CD8-positive, alpha-beta memory T cell (primary cell): ENCODE measurements at regions not wholly inside any gene's neighbourhood (a gene's known extent, or its start where the extent isn't known, plus 50 kb on each side); places are given as distances from the start of the nearest gene placed in this dataset.
"Not testable (repeated sequence)": the region's sequence is repeated elsewhere in the genome, so short reads cannot be mapped to it uniquely, and the experiment has no call there.

Experiments
- CTCF ChIA-PET: fragments of 350-600 bp; sonication (Branson Sonifier 250); formaldehyde crosslinking; loops from one replicate; lab custom pipeline; 2021; ENCODE audit warnings: antibody characterized with exemption; lab: Charles Lee
- POLR2A ChIA-PET: fragments of 350-600 bp; sonication (Branson Sonifier 250); formaldehyde crosslinking; loops from one replicate; lab custom pipeline; 2021; ENCODE audit warnings: antibody characterized with exemption; lab: Charles Lee
- DNase-seq, 5 donors: peaks; one replicate each; pipeline versions ENCODE4 v3.0.0 to v3.0.0-alpha.2; 2020 to 2022; ENCODE audit warnings: mixed read lengths in 1 of 5
- H3K27ac ChIP-seq: one replicate; pipeline ENCODE4 v1.7.0; 2013; ENCODE audit warnings: low read depth, mild to moderate bottlenecking, low read length, moderate library complexity
- H3K27me3 ChIP-seq: 2 replicates; pipeline ENCODE4 v1.7.0; 2013; ENCODE audit warnings: low read length, mild to moderate bottlenecking; ENCODE audit not compliant: insufficient read depth, poor library complexity, severe bottlenecking
- H3K36me3 ChIP-seq: 2 replicates; pipeline ENCODE4 v1.7.0; 2013; ENCODE audit warnings: mild to moderate bottlenecking, low read length, moderate library complexity; ENCODE audit not compliant: insufficient read depth
- H3K4me1 ChIP-seq: 2 replicates; pipeline ENCODE4 v1.7.0; 2013; ENCODE audit warnings: mild to moderate bottlenecking, low read length, moderate library complexity; ENCODE audit not compliant: insufficient read depth
- H3K4me3 ChIP-seq: 2 replicates; pipeline ENCODE4 v1.7.0; 2013; ENCODE audit warnings: mild to moderate bottlenecking, low read length
- H3K9me3 ChIP-seq: 2 replicates; pipeline ENCODE4 v1.7.0; 2013; ENCODE audit warnings: mild to moderate bottlenecking, low read length
- H3K27ac Mint-ChIP-seq, 8 donors: one replicate each; pipeline ENCODE4 v1.8.0; 2020 to 2021; ENCODE audit warnings: mixed read lengths in 8 of 8, mild to moderate bottlenecking in 6 of 8, inconsistent platforms in 3 of 8, moderate library complexity in 3 of 8
- H3K27me3 Mint-ChIP-seq, 2 donors: one replicate each; pipeline ENCODE4 v1.8.0; 2020 to 2021; ENCODE audit warnings: mixed read lengths in 2 of 2, mild to moderate bottlenecking in 1 of 2, moderate library complexity in 1 of 2
- H3K36me3 Mint-ChIP-seq, 3 donors: one replicate each; pipeline ENCODE4 v1.8.0; 2020 to 2021; ENCODE audit warnings: mixed read lengths in 3 of 3, inconsistent platforms in 1 of 3, mild to moderate bottlenecking in 1 of 3
- H3K4me1 Mint-ChIP-seq, 3 donors: one replicate each; pipeline ENCODE4 v1.8.0; 2020 to 2021; ENCODE audit warnings: mixed read lengths in 3 of 3, inconsistent platforms in 1 of 3, mild to moderate bottlenecking in 1 of 3
- H3K4me3 Mint-ChIP-seq, 7 donors: one replicate each; pipeline ENCODE4 v1.8.0; 2020 to 2021; ENCODE audit warnings: mixed read lengths in 7 of 7, mild to moderate bottlenecking in 6 of 7, moderate library complexity in 4 of 7, inconsistent platforms in 2 of 7
- H3K9me3 Mint-ChIP-seq, 5 donors: one replicate each; pipeline ENCODE4 v1.8.0; 2020 to 2022; ENCODE audit warnings: mixed read lengths in 5 of 5, mild to moderate bottlenecking in 3 of 5, moderate library complexity in 2 of 5, inconsistent platforms in 1 of 5

GRCh38 chr5:99023330-99023729 is 94.5 kb upstream of the CHD1 start:
- H3K9me3 Mint-ChIP-seq, result no peaks in the 10 kb centered on the region
- Histone ChIP-seq H3K4me3 (no peak overlapping the region), H3K9me3 (no peaks in the 10 kb centered on the region), H3K27ac (no peak overlapping the region), H3K4me1 (peaks cover 4% of the 10 kb centered on the region), H3K36me3 (no peaks in the 10 kb centered on the region), H3K27me3 (no peaks in the 10 kb centered on the region)
- H3K4me1 Mint-ChIP-seq, result peaks cover 19 to 28% (median 23%) of the 10 kb centered on the region in 3 donors
- DNase-seq, result no peak
- ChIA-PET POLR2A (no interaction called here), CTCF (no interaction called here)
- peaks cover 0 to 1% (median 0%) of the 10 kb centered on the region in 3 donors for H3K36me3 Mint-ChIP-seq
- no peaks in the 10 kb centered on the region for H3K27me3 Mint-ChIP-seq
- H3K27ac Mint-ChIP-seq, result no peak overlapping the region
- H3K4me3 Mint-ChIP-seq, result no peak overlapping the region

DNA sequence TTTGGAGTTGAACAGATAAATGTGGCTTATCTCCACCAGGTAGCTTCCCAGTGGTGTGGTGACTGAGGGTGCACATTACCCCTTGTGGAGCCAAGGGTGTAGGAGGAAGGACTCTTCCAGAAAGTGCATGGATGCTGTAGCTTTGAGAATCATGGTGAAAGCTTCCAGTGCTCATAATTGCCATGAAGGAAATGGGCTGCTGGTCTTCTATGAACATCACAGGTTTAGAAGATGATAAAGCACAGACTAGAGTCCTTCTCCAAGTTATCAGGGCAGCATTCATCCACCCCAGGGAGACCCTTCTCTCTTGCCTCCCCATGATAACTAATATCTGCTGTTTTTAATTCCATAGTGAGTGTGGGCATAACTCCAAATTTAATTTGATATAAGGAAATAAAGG is 93.4 kb upstream of the CHD1 start:
- Mint-ChIP-seq H3K27me3 (no peaks in the 10 kb centered on the region), H3K27ac (no peak overlapping the region), H3K9me3 (no peaks in the 10 kb centered on the region), H3K4me3 (no peak overlapping the region), H3K4me1 (peaks cover 10 to 17% (median 12%) of the 10 kb centered on the region in 3 donors), H3K36me3 (peaks cover 0 to 1% (median 0%) of the 10 kb centered on the region in 3 donors)
- ChIA-PET POLR2A (no interaction called here), CTCF (no interaction called here)
- H3K4me3 ChIP-seq, result no peak overlapping the region
- DNase-seq, result no peak
- H3K9me3 ChIP-seq, result no peaks in the 10 kb centered on the region
- no peak overlapping the region for H3K27ac ChIP-seq
- no peaks in the 10 kb centered on the region for H3K4me1 ChIP-seq
- no peaks in the 10 kb centered on the region for H3K27me3 ChIP-seq
- no peaks in the 10 kb centered on the region for H3K36me3 ChIP-seq

- Mint-ChIP-seq H3K27me3 (no peaks in the 10 kb centered on the region), H3K4me3 (no peak overlapping the region), H3K4me1 (peaks cover 0 to 7% (median 5%) of the 10 kb centered on the region in 3 donors), H3K9me3 (no peaks in the 10 kb centered on the region), H3K36me3 (peaks cover 0 to 1% (median 0%) of the 10 kb centered on the region in 3 donors), H3K27ac (peak overlapping the region in 1 of 8 donors; percentile 15)
- POLR2A ChIA-PET, result no interaction called here
- Histone ChIP-seq H3K27me3 (no peaks in the 10 kb centered on the region), H3K27ac (no peak overlapping the region), H3K4me1 (no peaks in the 10 kb centered on the region), H3K4me3 (no peak overlapping the region), H3K36me3 (no peaks in the 10 kb centered on the region), H3K9me3 (no peaks in the 10 kb centered on the region)
- DNase-seq, result no peak
- CTCF ChIA-PET, result interaction anchor here (0.6 kb wide), 1 partner anchor 1817 kb away, joined by 3 read pairs; no protein-coding TSS in a partner anchor
Observed at GRCh38 chr5:99020698-99021048, 91.9 kb upstream of the CHD1 start.

GRCh38 chr5:99019812-99020697 is 91.2 kb upstream of the CHD1 start:
- Mint-ChIP-seq H3K36me3 (peaks cover 0 to 1% (median 0%) of the 10 kb centered on the region in 3 donors), H3K4me1 (peaks cover 0 to 7% (median 5%) of the 10 kb centered on the region in 3 donors), H3K9me3 (no peaks in the 10 kb centered on the region), H3K27ac (peak overlapping the region in 3 of 8 donors; percentile 15 to 50 (median 30)), H3K27me3 (peaks cover 0 to 1% of the 10 kb centered on the region in 2 donors), H3K4me3 (no peak overlapping the region)
- DNase-seq, result no peak
- ChIA-PET POLR2A (no interaction called here), CTCF (interaction anchor here (0.6 kb wide), 1 partner anchor 1817 kb away, joined by 3 read pairs; no protein-coding TSS in a partner anchor)
- no peaks in the 10 kb centered on the region for H3K36me3 ChIP-seq
- H3K27ac ChIP-seq, result no peak overlapping the region
- no peaks in the 10 kb centered on the region for H3K4me1 ChIP-seq
- H3K27me3 ChIP-seq, result no peaks in the 10 kb centered on the region
- no peaks in the 10 kb centered on the region for H3K9me3 ChIP-seq
- no peak overlapping the region for H3K4me3 ChIP-seq

- no peaks in the 10 kb centered on the region for H3K9me3 ChIP-seq
- CTCF ChIA-PET, result no interaction called here
- H3K36me3 ChIP-seq, result no peaks in the 10 kb centered on the region
- H3K36me3 Mint-ChIP-seq, result peaks cover 0 to 1% (median 0%) of the 10 kb centered on the region in 3 donors
- no peak overlapping the region for H3K4me3 ChIP-seq
- no peak overlapping the region for H3K27ac ChIP-seq
- POLR2A ChIA-PET, result no interaction called here
- DNase-seq, result no peak
- H3K27me3 ChIP-seq, result no peaks in the 10 kb centered on the region
- H3K9me3 Mint-ChIP-seq, result no peaks in the 10 kb centered on the region
- peaks cover 0 to 1% of the 10 kb centered on the region in 2 donors for H3K27me3 Mint-ChIP-seq
- no peak overlapping the region for H3K4me3 Mint-ChIP-seq
- no peak overlapping the region for H3K27ac Mint-ChIP-seq
- peaks cover 0 to 7% (median 5%) of the 10 kb centered on the region in 3 donors for H3K4me1 Mint-ChIP-seq
- H3K4me1 ChIP-seq, result no peaks in the 10 kb centered on the region
Observed at GRCh38 chr5:99019254-99019653, 90.4 kb upstream of the CHD1 start.

GRCh38 chr5:99010294-99010693 is 81.5 kb upstream of the CHD1 start:
- Histone ChIP-seq H3K27ac (no peak overlapping the region), H3K27me3 (no peaks in the 10 kb centered on the region), H3K4me3 (no peak overlapping the region), H3K4me1 (no peaks in the 10 kb centered on the region), H3K9me3 (no peaks in the 10 kb centered on the region), H3K36me3 (no peaks in the 10 kb centered on the region)
- POLR2A ChIA-PET, result no interaction called here
- DNase-seq, result no peak
- Mint-ChIP-seq H3K27ac (no peak overlapping the region), H3K4me1 (peaks cover 6 to 7% (median 6%) of the 10 kb centered on the region in 3 donors), H3K9me3 (peaks cover 0 to 10% (median 0%) of the 10 kb centered on the region in 5 donors), H3K27me3 (no peaks in the 10 kb centered on the region), H3K4me3 (no peak overlapping the region), H3K36me3 (no peaks in the 10 kb centered on the region)
- CTCF ChIA-PET, result no interaction called here

GRCh38 chr5:99008009-99008408 is 79.2 kb upstream of the CHD1 start:
- H3K27ac Mint-ChIP-seq, CTCF ChIA-PET, H3K4me3 ChIP-seq, H3K4me3 Mint-ChIP-seq, H3K27me3 Mint-ChIP-seq, H3K9me3 ChIP-seq, DNase-seq, H3K9me3 Mint-ChIP-seq, H3K27ac ChIP-seq, H3K4me1 ChIP-seq, POLR2A ChIA-PET, H3K36me3 ChIP-seq, H3K27me3 ChIP-seq, H3K36me3 Mint-ChIP-seq: not testable (repeated sequence)
- peaks cover 13 to 25% (median 24%) of the 10 kb centered on the region in 3 donors for H3K4me1 Mint-ChIP-seq

DNA sequence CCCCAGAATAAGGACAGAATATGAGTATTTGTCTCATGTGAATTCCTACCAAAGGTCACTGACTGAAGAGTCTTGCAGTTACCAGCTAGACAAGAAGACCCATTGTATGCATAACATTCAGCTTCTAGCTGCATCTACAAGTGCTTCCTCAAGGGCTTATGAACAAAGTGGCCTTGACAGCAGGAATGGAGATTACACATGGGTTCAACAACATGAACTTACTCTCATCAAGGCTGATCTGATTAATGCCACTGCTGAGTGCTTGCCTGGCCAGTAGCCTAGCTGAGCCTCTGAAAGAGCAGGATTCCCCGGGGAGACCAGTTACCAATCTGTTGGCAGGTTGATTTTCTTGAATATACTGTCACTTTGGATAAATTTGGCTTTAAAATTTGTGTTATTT is 76.7 kb upstream of the CHD1 start:
- Histone ChIP-seq H3K4me1 (no peaks in the 10 kb centered on the region), H3K4me3 (no peak overlapping the region), H3K36me3 (no peaks in the 10 kb centered on the region), H3K27ac (no peak overlapping the region), H3K27me3 (no peaks in the 10 kb centered on the region), H3K9me3 (no peaks in the 10 kb centered on the region)
- no peak overlapping the region for H3K4me3 Mint-ChIP-seq
- peaks cover 0 to 4% (median 0%) of the 10 kb centered on the region in 5 donors for H3K9me3 Mint-ChIP-seq
- ChIA-PET POLR2A (no interaction called here), CTCF (no interaction called here)
- H3K4me1 Mint-ChIP-seq, result peaks cover 24 to 38% (median 37%) of the 10 kb centered on the region in 3 donors
- H3K27ac Mint-ChIP-seq, result peak overlapping the region in 7 of 8 donors; percentile 56 to 86 (median 80)
- H3K36me3 Mint-ChIP-seq, result no peaks in the 10 kb centered on the region
- no peak for DNase-seq
- no peaks in the 10 kb centered on the region for H3K27me3 Mint-ChIP-seq
